Astrocyte (in vitro differentiated cells and primary cell): ENCODE measurements at regions not wholly inside any gene's neighbourhood (a gene's known extent, or its start where the extent isn't known, plus 50 kb on each side); places are given as distances from the start of the nearest gene placed in this dataset.

Experiments
- DNase-seq: peaks from one replicate; pipeline ENCODE4 v3.0.0-alpha.2; 2010; ENCODE audit warnings: low read depth
- FAIRE-seq: peaks from 2 replicates; lab custom pipeline; 2011; peaks lifted over from hg19 to GRCh38; lab: Jason Lieb, UNC
- H2AFZ ChIP-seq: 2 replicates; pipeline ENCODE4 v1.6.0; 2012; ENCODE audit warnings: low read depth, low read length, inconsistent platforms
- H3K27ac ChIP-seq: 2 replicates; pipeline ENCODE4 v1.5.1; 2011; ENCODE audit warnings: low read depth, low read length, inconsistent platforms
- H3K27me3 ChIP-seq: 2 replicates; pipeline ENCODE4 v1.6.0; 2011; ENCODE audit warnings: low read length, inconsistent platforms; ENCODE audit not compliant: insufficient read depth
- H3K36me3 ChIP-seq: 2 replicates; pipeline ENCODE4 v1.5.1; 2011; ENCODE audit warnings: low read length, inconsistent platforms; ENCODE audit not compliant: insufficient read depth
- H3K4me1 ChIP-seq: 2 replicates; pipeline ENCODE4 v1.5.1; 2011; ENCODE audit warnings: low read length, inconsistent platforms; ENCODE audit not compliant: insufficient read depth
- H3K4me2 ChIP-seq: 2 replicates; pipeline ENCODE4 v1.6.0; 2012; ENCODE audit warnings: low read length, inconsistent platforms
- H3K4me3 ChIP-seq: 2 replicates; pipeline ENCODE4 v1.5.1; 2011; ENCODE audit warnings: low read depth, mild to moderate bottlenecking, low read length, inconsistent platforms; ENCODE audit not compliant: insufficient read depth
- H3K79me2 ChIP-seq: 2 replicates; pipeline ENCODE4 v1.6.0; 2012; ENCODE audit warnings: mild to moderate bottlenecking, low read length, inconsistent platforms; ENCODE audit not compliant: insufficient read depth
- H3K9ac ChIP-seq: 2 replicates; pipeline ENCODE4 v1.6.0; 2012; ENCODE audit warnings: mild to moderate bottlenecking, low read length, inconsistent platforms
- H3K9me3 ChIP-seq: 2 replicates; pipeline ENCODE4 v1.5.1; 2012; ENCODE audit warnings: low read depth, mild to moderate bottlenecking, low read length, inconsistent platforms; ENCODE audit not compliant: insufficient read depth
- H4K20me1 ChIP-seq: 2 replicates; pipeline ENCODE4 v1.6.0; 2012; ENCODE audit warnings: low read length, inconsistent platforms; ENCODE audit not compliant: insufficient read depth
- H3K27ac Mint-ChIP-seq: one replicate; pipeline ENCODE4 v1.8.0; 2021; ENCODE audit warnings: mild to moderate bottlenecking, mixed read lengths; ENCODE audit not compliant: unreplicated experiment
- H3K27me3 Mint-ChIP-seq: one replicate; pipeline ENCODE4 v1.8.0; 2021; ENCODE audit warnings: low read depth, mixed read lengths; ENCODE audit not compliant: unreplicated experiment
- H3K36me3 Mint-ChIP-seq: one replicate; pipeline ENCODE4 v1.8.0; 2021; ENCODE audit warnings: low read depth, mixed read lengths; ENCODE audit not compliant: unreplicated experiment
- H3K4me1 Mint-ChIP-seq: one replicate; pipeline ENCODE4 v1.8.0; 2021; ENCODE audit warnings: low read depth, mixed read lengths; ENCODE audit not compliant: unreplicated experiment
- H3K4me3 Mint-ChIP-seq: one replicate; pipeline ENCODE4 v1.8.0; 2021; ENCODE audit warnings: mild to moderate bottlenecking, moderate library complexity, mixed read lengths; ENCODE audit not compliant: unreplicated experiment
- H3K9me3 Mint-ChIP-seq: one replicate; pipeline ENCODE4 v1.8.0; 2021; ENCODE audit warnings: mild to moderate bottlenecking, mixed read lengths; ENCODE audit not compliant: unreplicated experiment
- EZH2 ChIP-seq: IDR thresholded peaks from 2 replicates; pipeline ENCODE4 v1.6.1; 2012; ENCODE audit warnings: mild to moderate bottlenecking, low read length, inconsistent platforms; ENCODE audit not compliant: insufficient read depth
- TF ChIP-seq, protein P1 (sequence below): IDR thresholded peaks from 2 replicates; pipeline ENCODE4 v1.5.1; 2011; ENCODE audit warnings: low read depth, mild to moderate bottlenecking, inconsistent platforms, low read length, moderate library complexity; ENCODE audit not compliant: insufficient read depth

DNA sequence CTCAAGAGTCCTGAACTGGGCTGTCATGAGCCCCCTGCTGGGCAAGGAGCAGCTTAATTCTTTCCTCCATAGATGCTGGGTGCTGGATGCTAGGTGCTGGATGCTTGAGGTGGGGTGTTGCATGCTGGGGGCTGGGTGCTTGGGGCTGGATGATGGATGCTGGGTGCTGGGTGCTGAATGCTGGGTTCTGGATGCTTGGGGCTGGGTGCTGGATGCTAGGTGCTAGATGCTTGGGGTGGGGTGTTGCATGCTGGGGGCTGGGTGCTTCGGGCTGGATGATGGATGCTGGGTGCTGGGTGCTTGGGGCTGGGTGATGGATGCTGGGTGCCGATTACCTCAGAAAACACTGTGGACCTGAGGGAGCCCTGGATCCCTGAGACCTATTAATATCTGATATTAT is 837.7 kb downstream of the GALR1 start:
- H3K4me3 ChIP-seq: no peak overlapping the region
- H3K9me3 ChIP-seq: peaks cover 13% of the 10 kb centered on the region
- H3K4me1 ChIP-seq: no peaks in the 10 kb centered on the region
- no peaks in the 10 kb centered on the region for H3K27me3 Mint-ChIP-seq
- DNase-seq (no peak), FAIRE-seq (no peak)
- no peak overlapping the region for H3K4me3 Mint-ChIP-seq
- no peaks in the 10 kb centered on the region for H4K20me1 ChIP-seq
- H3K36me3 Mint-ChIP-seq: no peaks in the 10 kb centered on the region
- no peak overlapping the region for H3K27ac ChIP-seq
- no peaks in the 10 kb centered on the region for H3K36me3 ChIP-seq
- TF ChIP-seq, protein P1, sequence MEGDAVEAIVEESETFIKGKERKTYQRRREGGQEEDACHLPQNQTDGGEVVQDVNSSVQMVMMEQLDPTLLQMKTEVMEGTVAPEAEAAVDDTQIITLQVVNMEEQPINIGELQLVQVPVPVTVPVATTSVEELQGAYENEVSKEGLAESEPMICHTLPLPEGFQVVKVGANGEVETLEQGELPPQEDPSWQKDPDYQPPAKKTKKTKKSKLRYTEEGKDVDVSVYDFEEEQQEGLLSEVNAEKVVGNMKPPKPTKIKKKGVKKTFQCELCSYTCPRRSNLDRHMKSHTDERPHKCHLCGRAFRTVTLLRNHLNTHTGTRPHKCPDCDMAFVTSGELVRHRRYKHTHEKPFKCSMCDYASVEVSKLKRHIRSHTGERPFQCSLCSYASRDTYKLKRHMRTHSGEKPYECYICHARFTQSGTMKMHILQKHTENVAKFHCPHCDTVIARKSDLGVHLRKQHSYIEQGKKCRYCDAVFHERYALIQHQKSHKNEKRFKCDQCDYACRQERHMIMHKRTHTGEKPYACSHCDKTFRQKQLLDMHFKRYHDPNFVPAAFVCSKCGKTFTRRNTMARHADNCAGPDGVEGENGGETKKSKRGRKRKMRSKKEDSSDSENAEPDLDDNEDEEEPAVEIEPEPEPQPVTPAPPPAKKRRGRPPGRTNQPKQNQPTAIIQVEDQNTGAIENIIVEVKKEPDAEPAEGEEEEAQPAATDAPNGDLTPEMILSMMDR: no peak
- TF ChIP-seq EZH2: no peak
- H3K9ac ChIP-seq: no peak overlapping the region
- no peak overlapping the region for H3K27ac Mint-ChIP-seq
- H3K27me3 ChIP-seq: no peaks in the 10 kb centered on the region
- H3K9me3 Mint-ChIP-seq: peaks cover 15% of the 10 kb centered on the region
- H3K4me2 ChIP-seq: no peak overlapping the region
- H3K4me1 Mint-ChIP-seq: no peaks in the 10 kb centered on the region
- H3K79me2 ChIP-seq: no peaks in the 10 kb centered on the region
- no peak overlapping the region for H2AFZ ChIP-seq

DNA sequence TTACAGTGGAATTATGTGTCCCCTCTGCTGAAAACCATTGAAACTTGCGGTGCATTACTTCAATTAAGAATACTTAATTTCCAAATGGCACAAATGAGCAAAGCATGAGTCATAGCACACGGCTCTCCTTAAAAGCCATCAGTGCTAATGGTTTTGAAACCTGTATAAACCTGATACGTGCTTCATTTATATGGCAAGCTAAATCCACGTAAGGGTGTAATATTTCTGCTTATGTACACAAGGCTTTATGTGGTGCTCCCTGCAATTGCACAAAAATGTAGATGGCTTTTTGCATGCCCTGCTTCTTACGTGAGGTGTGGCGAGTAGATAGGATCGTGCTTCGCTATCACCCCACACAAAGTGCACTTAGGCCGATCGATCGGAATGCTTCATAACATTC is 840.9 kb downstream of the GALR1 start:
- H3K27me3 Mint-ChIP-seq: no peaks in the 10 kb centered on the region
- H3K36me3 Mint-ChIP-seq: no peaks in the 10 kb centered on the region
- no peak for FAIRE-seq

DNA sequence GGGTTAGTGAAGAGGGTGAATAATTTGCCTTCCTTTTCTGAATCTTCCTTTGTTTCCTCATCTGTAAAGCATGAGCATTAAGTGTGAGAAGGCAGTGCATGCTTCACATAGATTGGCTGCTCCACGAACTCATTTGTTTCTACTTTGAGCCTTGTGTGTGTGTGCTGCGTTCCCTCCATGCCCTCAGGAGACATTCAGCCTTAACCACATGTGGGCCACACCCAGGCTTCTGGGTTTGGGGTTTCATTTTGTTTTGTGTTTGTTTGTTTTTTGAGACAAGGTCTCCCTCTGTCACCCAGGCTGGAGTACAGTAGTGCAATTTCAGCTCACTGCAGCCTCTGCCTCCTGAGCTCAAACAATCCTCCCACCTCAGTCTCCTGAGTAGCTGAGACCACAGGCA is 843.3 kb downstream of the GALR1 start:
- H3K27me3 Mint-ChIP-seq: no peaks in the 10 kb centered on the region
- H3K79me2 ChIP-seq: no peaks in the 10 kb centered on the region
- H3K9ac ChIP-seq: no peak overlapping the region
- no peak overlapping the region for H3K4me2 ChIP-seq
- no peaks in the 10 kb centered on the region for H3K36me3 Mint-ChIP-seq
- no peak overlapping the region for H3K4me3 Mint-ChIP-seq
- DNase-seq (no peak), FAIRE-seq (no peak)
- no peak overlapping the region for H2AFZ ChIP-seq
- H3K4me1 ChIP-seq: no peaks in the 10 kb centered on the region
- H3K4me3 ChIP-seq: no peak overlapping the region
- H3K36me3 ChIP-seq: no peaks in the 10 kb centered on the region
- H4K20me1 ChIP-seq: no peaks in the 10 kb centered on the region
- H3K9me3 Mint-ChIP-seq: peaks cover 12% of the 10 kb centered on the region
- H3K27ac ChIP-seq: no peak overlapping the region
- no peak overlapping the region for H3K27ac Mint-ChIP-seq
- TF ChIP-seq EZH2: no peak
- TF ChIP-seq, protein P1: no peak
- H3K9me3 ChIP-seq: peaks cover 18% of the 10 kb centered on the region
- H3K4me1 Mint-ChIP-seq: no peaks in the 10 kb centered on the region
- no peaks in the 10 kb centered on the region for H3K27me3 ChIP-seq

More for the DNA sequence above, 840.9 kb downstream of the GALR1 start:
- TF ChIP-seq EZH2: no peak
- TF ChIP-seq, protein P1: no peak
- H3K27me3 ChIP-seq: no peaks in the 10 kb centered on the region
- peaks cover 12% of the 10 kb centered on the region for H3K9me3 Mint-ChIP-seq
- peaks cover 20% of the 10 kb centered on the region for H3K9me3 ChIP-seq
- H3K4me1 ChIP-seq: no peaks in the 10 kb centered on the region
- no peaks in the 10 kb centered on the region for H3K36me3 ChIP-seq
- DNase-seq: no peak
- no peak overlapping the region for H3K4me3 Mint-ChIP-seq
- no peak overlapping the region for H3K9ac ChIP-seq
- H3K4me1 Mint-ChIP-seq: no peaks in the 10 kb centered on the region
- no peaks in the 10 kb centered on the region for H4K20me1 ChIP-seq
- no peak overlapping the region for H3K4me3 ChIP-seq
- no peaks in the 10 kb centered on the region for H3K79me2 ChIP-seq
- no peak overlapping the region for H3K4me2 ChIP-seq
- H2AFZ ChIP-seq: no peak overlapping the region
- no peak overlapping the region for H3K27ac Mint-ChIP-seq
- no peak overlapping the region for H3K27ac ChIP-seq
